ENCODE measurements at regions not wholly inside any gene's neighbourhood (a gene's known extent, or its start where the extent isn't known, plus 50 kb on each side); places are given as distances from the start of the nearest gene placed in this dataset.

DNA sequence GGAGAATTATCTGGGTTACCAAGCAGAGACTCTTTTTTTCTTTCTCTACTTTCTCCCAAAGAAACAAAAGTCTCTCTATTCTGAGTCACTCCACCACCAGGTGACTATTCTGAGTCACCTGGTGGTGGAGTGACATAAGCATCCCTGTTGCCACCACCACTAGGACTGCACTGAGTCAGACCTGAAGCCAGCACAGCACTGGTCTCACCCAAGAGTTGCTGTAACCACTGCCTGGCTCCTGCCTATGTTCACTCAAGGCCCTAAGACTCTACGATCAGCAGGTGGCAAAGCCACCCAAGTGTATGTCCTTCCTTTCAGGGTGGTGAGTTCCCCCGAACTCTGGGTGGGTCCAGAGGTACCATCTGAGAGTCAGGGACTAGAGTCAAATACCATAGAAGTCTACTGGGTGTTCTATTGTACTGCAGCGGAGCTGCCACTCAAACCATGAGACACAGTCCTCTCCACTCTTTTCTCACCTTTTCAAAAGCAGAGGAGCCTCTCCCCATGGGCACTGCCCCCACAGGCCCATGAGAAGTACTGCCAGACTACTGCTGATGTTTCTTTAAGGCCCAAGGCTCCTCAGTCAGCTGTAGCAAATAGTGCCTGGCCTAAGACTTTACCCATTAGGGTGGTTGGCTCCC is 209.6 kb upstream of the IRS4 start:
- H3K9me3 ChIP-seq (ENCODE audit: control insufficient read depth, low read depth, low read length): no peaks in the 10 kb centered on the region
- H2BK12ac ChIP-seq (ENCODE audit: insufficient read length, low read depth, low read length): no peak overlapping the region
- H3K27me3 ChIP-seq (ENCODE audit: insufficient read depth, low read length): no peaks in the 10 kb centered on the region
- no peak overlapping the region for H2BK20ac ChIP-seq (ENCODE audit: low read depth, low read length, poor library complexity, severe bottlenecking)
- H4K20me1 ChIP-seq (ENCODE audit: control insufficient read depth, insufficient read depth, insufficient read length): no peaks in the 10 kb centered on the region
- WGBS (ENCODE audit: extremely low coverage, insufficient read length, low lambda C conversion rate): no CpG with 5 or more reads among the region's 3 CpGs
- H3K23ac ChIP-seq (ENCODE audit: insufficient read length, low read depth, low read length): no peak overlapping the region
- H4K8ac ChIP-seq (replicated peaks; ENCODE audit: insufficient read length, low read depth, low read length): no peak overlapping the region
- H3K9ac ChIP-seq (ENCODE audit: extremely low read depth, insufficient read length, low read length): no peak overlapping the region
- no peak overlapping the region for H4K5ac ChIP-seq (ENCODE audit: insufficient read length, low read depth, low read length)
- 0 out of 7 replicates have a peak overlapping the region, but pooled peaks of 1 of the 3 experiments have one; percentile 41 for H3K27ac Mint-ChIP-seq
- H2AFZ ChIP-seq (ENCODE audit: low read length): no peak overlapping the region
- no peak overlapping the region for H3K18ac ChIP-seq (ENCODE audit: insufficient read length, low read depth, low read length)
- H3K27me3 Mint-ChIP-seq (ENCODE audit: low read depth): no peaks in the 10 kb centered on the region
- DNase-seq: no peak
- H3K23me2 ChIP-seq (ENCODE audit: insufficient read length, low read depth, low read length, poor library complexity, severe bottlenecking): no peaks in the 10 kb centered on the region
- peaks cover 0 to 3% (median 0%) of the 10 kb centered on the region in 3 experiments; a peak in 3 of 7 replicates for H3K36me3 Mint-ChIP-seq (ENCODE audit: insufficient read depth in 1 of 3, low read depth in 3 of 3)
- no peak overlapping the region for H2BK120ac ChIP-seq (ENCODE audit: low read depth, low read length, poor library complexity, severe bottlenecking)
- no peak overlapping the region for H3K4me3 Mint-ChIP-seq
- H3K79me2 ChIP-seq (ENCODE audit: insufficient read depth, low read length): no peaks in the 10 kb centered on the region
- no peak overlapping the region for H3K27ac ChIP-seq (ENCODE audit: insufficient read length, low read depth, low read length)
- H3K4me1 ChIP-seq (ENCODE audit: insufficient read depth, low read length): no peaks in the 10 kb centered on the region
- H3T11ph ChIP-seq (ENCODE audit: low read length): no peak overlapping the region
- H3K14ac ChIP-seq (ENCODE audit: insufficient read depth, low read length): no peak overlapping the region
- no peak overlapping the region for H4K91ac ChIP-seq (ENCODE audit: insufficient read length, low read depth, low read length)
- H3K4me2 ChIP-seq (ENCODE audit: insufficient read depth, insufficient read length, low read length): no peak overlapping the region
- H3K79me1 ChIP-seq (ENCODE audit: insufficient read depth, low read depth, low read length, poor library complexity, severe bottlenecking): no peaks in the 10 kb centered on the region
- H2BK15ac ChIP-seq (ENCODE audit: low read depth, low read length): no peak overlapping the region
- H3K4me1 Mint-ChIP-seq: no peaks in the 10 kb centered on the region
- no peak overlapping the region for H2BK5ac ChIP-seq (ENCODE audit: insufficient read length, low read length)
- no peak overlapping the region for H3K56ac ChIP-seq (ENCODE audit: insufficient read length, low read depth, low read length)
- H3K4ac ChIP-seq (ENCODE audit: low read depth, low read length): no peak overlapping the region
- H2AK5ac ChIP-seq (ENCODE audit: insufficient read length, low read length): no peak overlapping the region
- H3K9me3 Mint-ChIP-seq: peaks cover 0 to 9% of the 10 kb centered on the region in 2 experiments; a peak in 2 of 5 replicates
- TF ChIP-seq, protein P1, sequence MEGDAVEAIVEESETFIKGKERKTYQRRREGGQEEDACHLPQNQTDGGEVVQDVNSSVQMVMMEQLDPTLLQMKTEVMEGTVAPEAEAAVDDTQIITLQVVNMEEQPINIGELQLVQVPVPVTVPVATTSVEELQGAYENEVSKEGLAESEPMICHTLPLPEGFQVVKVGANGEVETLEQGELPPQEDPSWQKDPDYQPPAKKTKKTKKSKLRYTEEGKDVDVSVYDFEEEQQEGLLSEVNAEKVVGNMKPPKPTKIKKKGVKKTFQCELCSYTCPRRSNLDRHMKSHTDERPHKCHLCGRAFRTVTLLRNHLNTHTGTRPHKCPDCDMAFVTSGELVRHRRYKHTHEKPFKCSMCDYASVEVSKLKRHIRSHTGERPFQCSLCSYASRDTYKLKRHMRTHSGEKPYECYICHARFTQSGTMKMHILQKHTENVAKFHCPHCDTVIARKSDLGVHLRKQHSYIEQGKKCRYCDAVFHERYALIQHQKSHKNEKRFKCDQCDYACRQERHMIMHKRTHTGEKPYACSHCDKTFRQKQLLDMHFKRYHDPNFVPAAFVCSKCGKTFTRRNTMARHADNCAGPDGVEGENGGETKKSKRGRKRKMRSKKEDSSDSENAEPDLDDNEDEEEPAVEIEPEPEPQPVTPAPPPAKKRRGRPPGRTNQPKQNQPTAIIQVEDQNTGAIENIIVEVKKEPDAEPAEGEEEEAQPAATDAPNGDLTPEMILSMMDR (conservative IDR thresholded peaks at IDR 0.05): 0 out of 3 replicates have a peak, but pooled peaks have one; percentile 21
